Uterus (tissue), 3 donors: ENCODE measurements at regions not wholly inside any gene's neighbourhood (a gene's known extent, or its start where the extent isn't known, plus 50 kb on each side); places are given as distances from the start of the nearest gene placed in this dataset.

ENCODE experiments used
- DNase-seq, 2 donors: peaks; one replicate each; pipeline ENCODE4 v3.0.0-alpha.2; 2019 to 2020
- H3K27ac ChIP-seq, 2 donors: fragments of 200-600 bp; sonication (generic); 1 replicate in 1 of 2; 2 replicates in 1 of 2; pipeline ENCODE4 v1.5.1; 2016 to 2018
- H3K27me3 ChIP-seq, 2 donors: fragments of 200-600 bp; sonication (generic); one replicate each; pipeline ENCODE4 v1.5.1; 2018 to 2019; ENCODE audit warnings: control low read depth in 1 of 2
- H3K36me3 ChIP-seq, 2 donors: fragments of 200-600 bp; sonication (generic); one replicate each; pipeline ENCODE4 v1.5.1; 2019; ENCODE audit warnings: control low read depth in 1 of 2
- H3K4me1 ChIP-seq, 2 donors: fragments of 200-600 bp; sonication (generic); one replicate each; pipeline ENCODE4 v1.5.1; 2018 to 2019; ENCODE audit warnings: control low read depth in 1 of 2
- H3K4me3 ChIP-seq, 2 donors: fragments of 200-600 bp; sonication (generic); 1 replicate in 1 of 2; 2 replicates in 1 of 2; pipeline ENCODE4 v1.5.1; 2018 to 2019; ENCODE audit warnings: mild to moderate bottlenecking in 1 of 2
- H3K9me3 ChIP-seq, 2 donors: fragments of 200-600 bp; sonication (generic); one replicate each; pipeline ENCODE4 v1.5.1; 2019; ENCODE audit warnings: control low read depth in 1 of 2
- POLR2A ChIP-seq, 2 donors: fragments of 450-650 bp; IDR thresholded peaks; one replicate each; pipeline ENCODE4 v1.6.1; 2016; ENCODE audit warnings: antibody characterized with exemption in 2 of 2, mild to moderate bottlenecking in 1 of 2, moderate library complexity in 1 of 2
- intact Hi-C: fragments of 100-400 bp; cut with DNase I; formaldehyde crosslinking; loops from one replicate; pipeline ENCODE4 v1.15.1; 2023; ENCODE audit warnings: low total_unique reads
- TF ChIP-seq, protein P1 (sequence below), 4 experiments: fragments of 200-600 bp in 2 of 4; fragments of 450-650 bp in 2 of 4; sonication (generic) in 2 of 4; IDR thresholded peaks; one replicate each; pipeline ENCODE4 v1.5.1; 2016 to 2019; ENCODE audit warnings: antibody characterized with exemption in 4 of 4, mild to moderate bottlenecking in 2 of 4, moderate library complexity in 1 of 4
- donor health status: DM: yes; HTN: yes; CAD: no.

- TF ChIP-seq, protein P1, sequence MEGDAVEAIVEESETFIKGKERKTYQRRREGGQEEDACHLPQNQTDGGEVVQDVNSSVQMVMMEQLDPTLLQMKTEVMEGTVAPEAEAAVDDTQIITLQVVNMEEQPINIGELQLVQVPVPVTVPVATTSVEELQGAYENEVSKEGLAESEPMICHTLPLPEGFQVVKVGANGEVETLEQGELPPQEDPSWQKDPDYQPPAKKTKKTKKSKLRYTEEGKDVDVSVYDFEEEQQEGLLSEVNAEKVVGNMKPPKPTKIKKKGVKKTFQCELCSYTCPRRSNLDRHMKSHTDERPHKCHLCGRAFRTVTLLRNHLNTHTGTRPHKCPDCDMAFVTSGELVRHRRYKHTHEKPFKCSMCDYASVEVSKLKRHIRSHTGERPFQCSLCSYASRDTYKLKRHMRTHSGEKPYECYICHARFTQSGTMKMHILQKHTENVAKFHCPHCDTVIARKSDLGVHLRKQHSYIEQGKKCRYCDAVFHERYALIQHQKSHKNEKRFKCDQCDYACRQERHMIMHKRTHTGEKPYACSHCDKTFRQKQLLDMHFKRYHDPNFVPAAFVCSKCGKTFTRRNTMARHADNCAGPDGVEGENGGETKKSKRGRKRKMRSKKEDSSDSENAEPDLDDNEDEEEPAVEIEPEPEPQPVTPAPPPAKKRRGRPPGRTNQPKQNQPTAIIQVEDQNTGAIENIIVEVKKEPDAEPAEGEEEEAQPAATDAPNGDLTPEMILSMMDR (IDR thresholded peaks at IDR 0.05), result no peak
- TF ChIP-seq POLR2A (IDR thresholded peaks at IDR 0.05), result no peak
- Histone ChIP-seq H3K36me3 (no peaks in the 10 kb centered on the region), H3K27ac (no peak overlapping the region), H3K4me1 (no peaks in the 10 kb centered on the region), H3K4me3 (no peak overlapping the region), H3K27me3 (no peaks in the 10 kb centered on the region), H3K9me3 (no peaks in the 10 kb centered on the region)
- intact Hi-C loops, result no loop called here
- no peak for DNase-seq
These were observed 854.3 kb upstream of the SALL3 start for GRCh38 chr18:78125206-78125896.

DNA sequence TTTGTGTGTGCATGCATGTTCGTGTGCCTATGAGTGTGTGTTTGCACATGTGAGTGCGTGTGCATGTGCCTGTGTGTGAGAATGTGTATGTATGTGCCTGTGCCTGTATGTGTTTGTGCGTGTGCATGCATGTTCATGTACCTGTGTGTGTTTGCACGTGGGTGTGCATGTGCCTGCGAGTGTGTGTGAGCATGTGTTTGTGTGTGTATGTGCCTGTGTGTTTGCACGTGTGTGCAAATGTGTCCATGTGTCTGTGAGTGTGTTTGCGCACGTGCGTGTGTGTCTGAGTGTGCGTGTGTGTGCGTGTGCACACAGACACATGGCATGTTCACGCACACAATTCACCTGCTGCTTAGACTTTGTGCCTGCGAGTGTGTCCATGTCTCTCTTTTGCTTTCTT is 853.5 kb upstream of the SALL3 start:
- Histone ChIP-seq H3K9me3 (no peaks in the 10 kb centered on the region), H3K27ac (no peak overlapping the region), H3K27me3 (no peaks in the 10 kb centered on the region), H3K36me3 (no peaks in the 10 kb centered on the region), H3K4me1 (no peaks in the 10 kb centered on the region), H3K4me3 (no peak overlapping the region)
- intact Hi-C loops, result no loop called here
- no peak for DNase-seq
- TF ChIP-seq POLR2A (IDR thresholded peaks at IDR 0.05), result no peak
- TF ChIP-seq, protein P1 (IDR thresholded peaks at IDR 0.05), result no peak

DNA sequence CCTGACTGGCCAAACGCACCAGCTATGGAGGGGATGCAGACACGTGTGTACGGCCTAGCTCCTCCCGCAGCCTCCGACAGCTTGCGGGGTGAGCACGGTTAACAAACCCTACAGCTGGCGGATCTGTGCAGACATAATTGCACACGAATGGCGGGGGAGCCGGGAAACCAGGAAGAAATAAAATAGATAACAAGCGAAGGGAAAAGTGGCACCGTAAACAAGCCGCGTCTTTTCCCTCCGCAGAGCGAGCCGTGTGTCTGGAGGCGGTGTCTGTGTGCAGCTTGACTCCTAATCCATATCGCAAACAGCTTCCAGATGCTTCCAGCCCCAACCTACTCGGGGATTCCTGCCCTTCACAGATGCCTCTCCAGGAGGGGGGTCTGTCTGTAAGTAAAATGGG is 853.1 kb upstream of the SALL3 start:
- intact Hi-C loops, result no loop called here
- no peak for DNase-seq

DNA sequence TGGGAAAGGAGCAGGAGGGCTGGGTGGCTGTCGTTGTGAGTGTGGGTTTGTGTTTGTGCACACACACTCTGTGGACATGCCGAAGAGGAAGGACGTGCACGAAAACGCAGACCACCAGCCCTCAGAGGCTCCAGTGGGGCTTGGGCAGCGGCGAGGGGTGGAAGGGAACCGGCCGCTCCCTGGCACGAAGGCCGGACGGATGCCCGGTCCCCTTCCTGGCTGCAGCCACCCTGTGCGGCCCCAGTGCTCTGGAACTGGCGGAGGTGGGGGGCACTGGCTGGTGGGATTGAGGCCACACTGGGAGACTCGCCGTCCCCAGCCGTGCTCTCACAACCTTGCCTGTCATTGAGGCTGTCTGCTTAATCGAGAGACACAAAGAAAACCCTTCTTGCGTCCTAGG is 852.6 kb upstream of the SALL3 start:
- no peaks in the 10 kb centered on the region for H3K27me3 ChIP-seq
- no peaks in the 10 kb centered on the region for H3K36me3 ChIP-seq
- no peak overlapping the region for H3K4me3 ChIP-seq
- H3K27ac ChIP-seq, result no peak overlapping the region
- no peaks in the 10 kb centered on the region for H3K9me3 ChIP-seq
- H3K4me1 ChIP-seq, result no peaks in the 10 kb centered on the region
- no peak for DNase-seq
- TF ChIP-seq, protein P1 (IDR thresholded peaks at IDR 0.05), result no peak
- TF ChIP-seq POLR2A (IDR thresholded peaks at IDR 0.05), result no peak
- intact Hi-C loops, result no loop called here

More for the DNA sequence above, 853.1 kb upstream of the SALL3 start:
- no peak overlapping the region for H3K4me3 ChIP-seq
- TF ChIP-seq, protein P1 (IDR thresholded peaks at IDR 0.05), result no peak
- no peak for TF ChIP-seq POLR2A (IDR thresholded peaks at IDR 0.05)
- no peaks in the 10 kb centered on the region for H3K36me3 ChIP-seq
- no peak overlapping the region for H3K27ac ChIP-seq
- H3K27me3 ChIP-seq, result no peaks in the 10 kb centered on the region
- no peaks in the 10 kb centered on the region for H3K4me1 ChIP-seq
- H3K9me3 ChIP-seq, result no peaks in the 10 kb centered on the region

DNA sequence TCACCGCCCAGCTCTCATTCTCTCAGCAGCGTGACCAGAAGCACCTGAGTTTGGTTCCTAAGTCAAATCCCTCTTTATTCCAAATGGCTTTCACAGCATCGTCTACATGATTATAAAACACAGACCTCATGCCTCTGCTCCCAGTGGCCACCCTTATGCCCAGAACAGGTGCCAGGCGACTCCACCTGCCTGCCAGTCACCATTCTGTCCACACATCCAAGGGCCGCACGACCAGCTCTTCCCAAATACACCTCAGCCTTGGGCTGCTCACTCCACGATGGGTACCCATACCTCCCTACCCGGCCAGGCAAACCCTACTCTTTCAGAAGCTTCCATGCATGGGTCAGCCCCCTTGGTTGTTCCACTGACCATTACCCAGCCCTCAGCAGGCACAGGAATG is 851.6 kb upstream of the SALL3 start:
- H3K27me3 ChIP-seq, result no peaks in the 10 kb centered on the region
- no peak overlapping the region for H3K27ac ChIP-seq
- no peak overlapping the region for H3K4me3 ChIP-seq
- no peaks in the 10 kb centered on the region for H3K4me1 ChIP-seq
- TF ChIP-seq POLR2A (IDR thresholded peaks at IDR 0.05), result no peak
- TF ChIP-seq, protein P1 (IDR thresholded peaks at IDR 0.05), result no peak
- H3K36me3 ChIP-seq, result no peaks in the 10 kb centered on the region
- intact Hi-C loops, result no loop called here
- DNase-seq, result no peak
- H3K9me3 ChIP-seq, result no peaks in the 10 kb centered on the region
